GM18873 (cell line): ENCODE measurements at regions not wholly inside any gene's neighbourhood (a gene's known extent, or its start where the extent isn't known, plus 50 kb on each side); places are given as distances from the start of the nearest gene placed in this dataset.
A peak's percentile ranks its signal among the peaks of the same experiment; 100 is the strongest.
"Not testable (repeated sequence)": the region's sequence is repeated elsewhere in the genome, so short reads cannot be mapped to it uniquely, and the experiment has no call there.

ENCODE experiments used
- ATAC-seq: cut with Tn5 transposase; IDR thresholded peaks from one replicate; pipeline ENCODE4 v1.9.1; 2021; ENCODE audit warnings: mild to moderate bottlenecking, moderate library complexity, moderate number of reproducible peaks; ENCODE audit not compliant: unreplicated experiment, low FRiP score

DNA sequence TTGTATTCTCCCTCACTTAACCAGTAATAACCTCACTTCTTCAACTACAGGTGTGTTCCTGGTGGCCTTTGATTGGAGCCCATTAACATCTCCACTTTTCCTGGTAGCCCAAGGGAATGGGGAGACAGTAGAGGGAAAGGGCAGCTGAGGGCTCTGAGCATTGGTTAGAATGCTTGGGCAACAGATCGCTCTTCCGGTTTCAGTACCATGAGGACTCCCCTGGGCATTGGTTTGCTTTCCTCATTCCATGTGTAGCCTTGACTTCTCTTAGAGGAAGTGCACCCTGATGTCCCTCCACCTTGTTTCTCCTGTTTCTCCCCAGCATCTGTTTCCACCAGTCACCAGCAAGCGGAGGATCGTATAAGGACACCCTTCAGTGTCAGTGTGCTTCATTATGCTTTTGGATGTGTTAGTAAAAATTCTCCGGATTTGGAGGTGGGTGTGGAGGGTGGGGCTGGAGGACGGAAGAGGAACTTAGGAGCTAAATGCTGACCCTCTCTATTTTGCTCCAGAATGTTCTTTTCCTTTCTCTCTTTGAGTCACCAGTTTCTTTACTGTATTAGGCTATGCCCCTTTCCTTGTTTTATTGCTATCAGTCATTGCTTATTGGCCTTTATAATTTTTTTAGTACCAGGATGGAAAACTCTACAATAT, 50.6 kb upstream of the ZNG1B start:
- ATAC-seq, result not testable (repeated sequence)

DNA sequence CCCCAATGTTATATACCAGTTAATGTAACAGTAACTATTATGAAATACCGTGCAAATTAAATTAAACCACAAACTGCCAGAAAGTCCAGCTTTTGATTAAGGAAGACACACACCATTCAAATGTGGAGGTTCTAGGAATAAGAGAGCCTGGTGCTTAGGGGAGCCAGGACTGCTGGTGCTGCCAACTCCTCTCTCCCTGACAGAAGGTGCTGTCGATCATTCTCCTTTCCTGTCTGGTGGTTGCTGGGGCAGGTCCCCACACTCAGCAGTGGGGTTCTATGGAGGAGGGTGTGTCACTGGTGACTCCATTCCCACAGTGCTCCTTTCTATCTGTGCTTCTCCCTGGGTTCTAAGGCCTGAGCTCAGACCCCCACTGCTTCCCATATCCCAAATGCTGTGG, 57.9 kb upstream of the ZNG1B start:
- not testable (repeated sequence) for ATAC-seq

DNA sequence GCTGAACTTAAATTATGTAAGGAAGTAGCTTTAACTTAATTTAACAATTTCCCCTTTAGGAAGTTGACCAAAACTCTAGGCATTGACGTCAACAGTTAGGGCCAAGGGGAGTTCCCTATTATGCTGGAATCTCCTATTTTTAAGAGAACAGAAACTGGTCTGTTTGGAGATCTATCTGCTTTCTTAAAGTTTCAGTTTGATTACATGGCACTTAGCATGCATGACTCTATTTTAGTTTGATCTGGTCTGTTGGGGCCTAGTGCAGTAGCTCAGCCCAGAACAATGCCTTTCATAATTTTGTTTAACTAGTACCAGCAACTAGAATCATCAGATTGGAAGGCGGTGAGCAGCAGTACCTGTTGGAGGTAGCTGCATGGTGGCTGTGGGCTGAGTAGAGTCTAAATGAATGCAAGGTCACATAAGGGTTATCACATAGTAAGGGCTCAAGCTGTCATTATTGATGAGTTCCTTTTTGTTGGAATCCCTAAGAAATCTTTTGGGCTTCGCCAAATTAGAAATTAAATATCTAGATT, 60.5 kb upstream of the ZNG1B start:
- ATAC-seq, result peak; percentile 69

DNA sequence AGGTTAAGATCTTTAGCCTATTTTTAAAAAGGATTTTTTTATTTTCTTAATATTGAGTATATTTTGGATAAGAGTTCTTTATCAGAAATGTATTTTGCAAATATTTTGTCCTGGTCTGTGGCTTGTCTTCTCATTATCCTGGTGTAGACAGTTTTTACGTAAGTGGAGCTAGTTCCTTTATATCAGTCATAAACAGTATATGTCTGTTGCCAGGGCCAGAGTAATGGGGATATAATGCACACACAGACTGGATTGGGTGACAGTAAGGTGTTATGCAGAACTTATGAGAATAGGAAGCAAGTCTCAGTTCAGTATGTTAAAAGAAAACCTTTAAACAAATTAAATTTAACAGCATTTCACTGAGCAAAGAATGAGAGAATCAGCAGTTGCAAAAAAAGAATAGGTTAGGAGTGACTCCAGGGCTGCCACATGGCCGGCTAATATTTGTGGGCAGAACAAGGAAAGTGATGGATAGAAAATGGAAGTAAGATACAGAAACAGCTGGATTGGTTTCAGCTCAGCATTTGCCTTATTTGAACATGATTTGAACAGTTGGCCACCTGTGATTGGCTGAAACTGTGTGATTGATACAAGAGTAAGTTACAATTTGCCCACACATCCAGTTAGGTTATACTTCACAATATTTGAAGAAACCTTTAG, 61.1 kb upstream of the ZNG1B start:
- peak; percentile 29 for ATAC-seq

DNA sequence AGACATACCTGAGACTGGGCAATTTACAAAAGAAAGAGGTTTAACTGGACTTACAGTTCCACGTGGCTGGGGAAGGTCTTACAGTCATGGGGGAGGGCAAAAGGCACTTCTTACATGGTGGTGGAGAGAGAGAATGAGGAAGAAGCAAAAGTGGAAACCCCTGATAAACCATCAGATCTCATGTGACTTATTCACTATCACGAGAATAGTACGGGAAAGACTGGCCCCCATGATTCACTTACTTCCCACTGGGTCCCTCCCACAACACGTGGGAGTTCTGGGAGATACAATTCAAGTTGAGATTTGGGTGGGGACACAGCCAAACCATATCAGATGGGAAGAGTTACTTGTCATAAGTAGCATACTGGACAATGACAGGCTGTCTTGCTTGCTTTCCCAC, 62.6 kb upstream of the ZNG1B start:
- not testable (repeated sequence) for ATAC-seq

DNA sequence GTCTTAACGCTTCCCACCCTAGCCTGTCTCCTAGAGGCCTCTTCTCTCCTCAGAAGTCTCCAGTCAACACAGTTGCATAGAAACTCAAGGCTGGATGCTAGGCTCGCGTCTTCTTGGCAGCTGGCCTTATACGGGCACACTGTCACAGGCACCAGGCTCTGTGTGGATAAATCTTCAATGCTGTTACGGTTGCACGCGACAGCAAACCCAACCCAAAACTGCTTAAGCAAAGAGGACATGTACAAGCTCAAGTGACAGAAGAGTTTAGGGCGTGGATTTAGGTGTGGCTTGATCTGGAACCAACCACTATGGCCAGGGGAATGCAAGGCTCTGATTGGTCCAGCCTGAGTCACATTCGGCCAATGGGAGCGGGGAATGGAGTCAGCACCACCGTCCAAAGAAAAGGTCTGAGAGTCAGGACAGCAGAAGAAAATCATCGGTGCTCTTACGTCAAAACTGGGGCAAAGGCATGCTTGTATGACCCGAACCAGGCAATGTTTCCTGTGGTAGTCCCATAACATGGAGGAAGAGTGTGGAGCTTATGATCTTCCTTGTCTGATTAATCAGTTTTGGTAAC, 65.1 kb upstream of the ZNG1B start:
- ATAC-seq, result not testable (repeated sequence)

DNA sequence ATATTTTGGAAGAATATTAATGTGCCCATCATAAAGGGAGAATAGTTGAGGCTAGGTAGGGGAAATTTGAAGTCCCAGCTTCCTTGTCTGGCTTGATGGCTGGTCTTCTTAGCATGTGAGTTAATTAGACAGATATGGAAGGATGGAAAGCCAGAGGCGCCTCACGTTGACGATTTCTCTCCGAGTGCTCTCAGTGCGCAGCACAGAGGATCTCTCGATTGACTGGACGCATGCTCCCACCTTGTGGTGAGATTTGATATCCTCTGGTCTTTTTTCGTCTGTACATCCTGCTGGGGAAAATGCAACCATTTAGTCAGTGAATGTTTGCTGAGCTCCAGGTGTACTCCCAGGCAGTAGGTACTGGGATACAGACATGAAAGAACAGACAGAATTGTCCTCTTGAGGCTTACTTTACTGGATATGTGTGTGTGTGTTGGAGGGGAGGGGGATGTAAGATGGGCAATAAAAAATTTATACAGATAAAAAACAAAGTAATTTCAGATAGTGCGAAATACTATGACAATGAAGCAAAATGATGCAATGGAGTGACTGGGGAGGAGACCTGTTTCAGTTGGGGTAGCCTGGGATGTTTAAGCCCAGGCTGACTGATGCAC, 66.9 kb upstream of the ZNG1B start:
- ATAC-seq, result no peak

DNA sequence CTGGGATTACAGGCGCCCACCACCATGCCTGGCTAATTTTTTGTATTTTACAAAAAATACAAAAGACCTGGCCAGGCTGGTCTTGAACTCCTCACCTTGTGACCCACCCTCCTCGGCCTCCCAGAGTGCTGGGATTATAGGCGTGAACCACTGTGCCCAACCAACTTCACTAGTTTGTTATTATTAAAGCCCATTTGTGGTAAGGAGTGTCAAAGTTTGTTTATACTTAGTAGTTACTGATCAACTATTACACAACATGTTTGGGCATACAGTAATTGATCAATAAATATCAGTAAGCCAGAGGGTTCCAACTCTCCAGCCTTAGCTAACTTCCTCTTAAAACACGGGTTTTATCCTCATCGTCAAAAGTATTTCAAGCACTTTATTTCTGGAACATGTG, 67.5 kb upstream of the ZNG1B start:
- no peak for ATAC-seq

DNA sequence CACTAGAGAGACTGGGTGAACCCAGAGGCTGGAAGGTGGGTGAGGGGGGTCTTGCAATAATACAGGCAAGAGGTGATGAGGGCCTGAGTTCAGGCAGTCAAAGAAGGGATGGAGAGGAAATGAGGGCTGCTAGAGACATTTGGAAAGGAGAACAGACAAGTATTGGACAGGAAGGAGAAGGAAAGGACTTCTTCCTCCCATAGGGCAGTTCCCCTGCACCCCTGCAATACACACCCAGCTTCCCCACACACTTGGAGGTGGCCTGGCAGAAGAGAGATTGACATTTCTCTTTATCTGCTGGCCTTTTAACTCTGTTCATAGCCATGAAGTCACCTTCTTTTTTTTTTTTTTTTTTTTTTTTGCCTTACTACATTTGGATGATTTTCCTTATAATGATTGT, 68.9 kb upstream of the ZNG1B start:
- ATAC-seq, result not testable (repeated sequence)

DNA sequence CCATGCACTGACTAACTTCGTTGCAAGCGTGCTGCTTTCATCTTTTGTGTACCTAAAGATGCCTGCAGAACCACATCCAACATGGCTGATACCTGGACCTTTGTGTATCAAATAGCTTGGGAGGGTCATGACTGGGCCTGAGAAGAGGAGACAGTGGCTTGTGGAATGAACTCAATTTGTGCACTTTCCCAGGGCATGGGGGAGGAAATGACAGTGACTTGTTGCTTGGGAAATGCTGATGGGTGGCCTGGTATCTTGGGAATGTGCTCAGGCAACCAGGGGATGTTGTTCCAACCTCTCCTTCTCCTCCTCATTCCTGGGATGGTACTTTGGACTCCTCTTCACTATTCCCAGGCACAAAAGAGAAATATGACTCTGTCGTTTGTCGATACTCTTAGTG, 70.7 kb upstream of the ZNG1B start:
- ATAC-seq, result not testable (repeated sequence)

DNA sequence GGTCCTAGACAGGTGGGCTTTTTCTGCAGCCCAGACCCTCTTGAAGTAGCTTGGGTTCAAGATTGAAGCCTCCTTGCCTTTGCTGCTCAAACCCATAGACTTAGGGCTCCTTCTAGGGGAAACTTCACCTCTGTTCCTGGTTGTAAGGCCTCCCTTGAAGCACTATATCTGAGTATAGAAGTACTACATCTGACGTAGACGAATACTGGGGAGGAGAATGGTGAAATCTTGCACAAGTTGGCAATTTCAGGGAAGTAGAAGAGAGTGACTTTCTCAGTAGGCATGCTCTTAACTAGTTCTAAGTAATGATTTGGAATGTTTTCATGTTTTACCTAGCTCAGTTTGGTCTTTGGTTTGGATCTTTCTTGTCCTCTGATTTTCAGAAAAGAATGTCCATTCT, 71.7 kb upstream of the ZNG1B start:
- ATAC-seq, result not testable (repeated sequence)

DNA sequence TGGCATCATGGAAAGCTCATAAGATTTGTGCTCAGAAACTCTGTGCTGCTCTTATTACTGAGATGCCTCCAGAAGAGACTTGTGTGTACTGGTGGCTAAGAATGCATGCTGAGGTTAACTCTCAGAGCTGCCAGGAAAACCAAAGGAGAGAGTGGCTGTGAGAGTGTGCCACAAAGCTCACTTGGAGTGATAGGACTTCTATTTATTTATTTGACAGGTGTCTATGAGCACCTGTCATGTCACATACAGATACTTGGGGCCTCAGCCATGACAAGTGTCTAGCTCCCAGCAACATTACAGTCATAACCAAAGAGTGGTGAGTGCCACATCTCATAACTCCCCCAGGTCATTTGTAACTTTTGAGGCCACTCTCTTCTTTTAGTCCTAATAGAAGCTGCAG, 72.2 kb upstream of the ZNG1B start:
- ATAC-seq, result not testable (repeated sequence)

DNA sequence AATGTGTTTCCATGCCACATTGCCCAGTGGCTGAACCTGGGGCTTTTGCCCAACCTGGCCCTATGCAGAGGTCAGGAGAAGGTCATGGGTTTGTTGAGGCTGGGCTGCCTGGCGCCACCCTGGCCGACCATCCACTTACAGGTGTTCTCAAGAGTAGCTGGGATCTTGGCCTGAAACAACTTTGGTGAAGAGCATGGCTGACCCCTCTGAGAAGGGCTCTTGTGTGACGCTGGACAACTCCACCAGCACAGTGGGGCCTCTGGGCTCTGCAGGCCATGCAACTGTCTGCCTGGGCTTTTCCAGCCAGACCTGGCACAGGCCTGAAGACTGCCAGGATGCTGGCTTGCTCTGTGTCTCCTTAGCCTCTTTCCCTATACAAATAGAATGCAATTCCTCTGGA, 76.4 kb upstream of the ZNG1B start:
- no peak for ATAC-seq

DNA sequence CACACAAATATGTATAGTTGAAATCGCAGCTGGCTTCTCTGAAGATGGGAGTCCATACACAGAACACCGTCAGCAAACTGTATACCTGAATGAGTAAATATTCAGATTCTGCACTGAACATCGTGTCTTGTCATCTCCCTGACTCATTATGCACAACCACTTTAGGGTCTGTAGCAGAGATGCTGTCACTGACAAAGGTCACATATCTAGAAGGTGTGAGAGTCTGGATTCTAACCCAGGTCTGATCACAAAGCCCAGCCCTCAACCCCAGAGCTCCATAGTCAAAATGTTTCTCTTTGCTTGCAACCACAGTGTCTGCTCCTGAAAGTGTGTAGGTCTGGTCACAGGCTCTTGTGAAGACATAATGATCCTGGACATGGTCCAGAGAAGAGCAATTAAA, 78.3 kb upstream of the PAX8 start:
- no peak for ATAC-seq

DNA sequence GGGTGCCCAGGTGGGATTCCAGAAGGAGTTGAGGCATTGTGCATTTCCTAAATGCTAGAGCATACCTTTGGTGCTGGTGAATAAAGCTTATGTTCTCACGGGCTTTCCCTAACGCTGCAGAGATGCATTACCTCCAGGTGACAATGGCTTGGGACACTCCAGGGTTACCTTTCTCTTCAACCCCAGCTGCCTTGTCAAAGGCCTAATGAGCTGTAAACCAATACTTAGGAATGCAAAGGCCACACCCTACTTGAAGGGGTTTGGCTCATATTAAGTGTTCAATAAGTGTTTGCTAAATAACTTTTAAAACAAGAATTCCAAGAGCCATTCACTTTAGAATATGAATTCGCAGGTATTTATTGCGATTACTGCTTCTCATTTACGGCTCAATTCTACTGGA, 77.6 kb upstream of the PAX8 start:
- not testable (repeated sequence) for ATAC-seq

DNA sequence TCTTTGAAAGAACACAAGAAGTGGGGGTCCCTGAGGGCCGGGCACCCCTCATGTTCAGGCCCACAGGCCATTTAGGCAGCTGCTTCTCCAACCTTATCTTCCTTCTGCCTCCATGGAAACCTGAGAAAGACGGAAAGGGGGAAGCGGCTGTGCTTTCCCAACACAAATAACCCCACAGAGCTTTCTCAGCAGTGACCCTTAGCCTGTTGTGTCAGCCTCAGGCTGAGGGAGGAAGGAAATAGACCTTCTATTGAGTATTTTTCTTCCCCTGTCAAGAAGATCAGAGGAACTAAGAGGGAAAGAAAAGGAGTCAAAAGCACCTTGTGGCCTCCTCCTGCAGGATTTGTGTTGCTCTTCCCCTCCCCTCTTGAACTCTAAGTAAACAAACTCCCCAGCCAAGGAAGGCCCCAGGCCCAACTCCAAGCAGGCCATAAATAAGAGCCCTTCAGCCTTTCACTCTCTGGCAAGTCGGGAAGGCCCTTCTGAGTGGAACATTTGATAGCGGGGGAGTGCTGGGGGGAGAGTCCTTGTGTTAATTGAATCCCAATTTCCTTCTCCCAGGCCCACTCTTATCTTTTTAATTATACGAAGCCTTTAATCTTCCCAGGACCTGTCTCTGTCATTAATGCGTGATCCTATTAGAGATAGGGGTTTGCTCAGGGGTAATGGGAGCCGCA, 76.8 kb upstream of the PAX8 start:
- ATAC-seq, result not testable (repeated sequence)

DNA sequence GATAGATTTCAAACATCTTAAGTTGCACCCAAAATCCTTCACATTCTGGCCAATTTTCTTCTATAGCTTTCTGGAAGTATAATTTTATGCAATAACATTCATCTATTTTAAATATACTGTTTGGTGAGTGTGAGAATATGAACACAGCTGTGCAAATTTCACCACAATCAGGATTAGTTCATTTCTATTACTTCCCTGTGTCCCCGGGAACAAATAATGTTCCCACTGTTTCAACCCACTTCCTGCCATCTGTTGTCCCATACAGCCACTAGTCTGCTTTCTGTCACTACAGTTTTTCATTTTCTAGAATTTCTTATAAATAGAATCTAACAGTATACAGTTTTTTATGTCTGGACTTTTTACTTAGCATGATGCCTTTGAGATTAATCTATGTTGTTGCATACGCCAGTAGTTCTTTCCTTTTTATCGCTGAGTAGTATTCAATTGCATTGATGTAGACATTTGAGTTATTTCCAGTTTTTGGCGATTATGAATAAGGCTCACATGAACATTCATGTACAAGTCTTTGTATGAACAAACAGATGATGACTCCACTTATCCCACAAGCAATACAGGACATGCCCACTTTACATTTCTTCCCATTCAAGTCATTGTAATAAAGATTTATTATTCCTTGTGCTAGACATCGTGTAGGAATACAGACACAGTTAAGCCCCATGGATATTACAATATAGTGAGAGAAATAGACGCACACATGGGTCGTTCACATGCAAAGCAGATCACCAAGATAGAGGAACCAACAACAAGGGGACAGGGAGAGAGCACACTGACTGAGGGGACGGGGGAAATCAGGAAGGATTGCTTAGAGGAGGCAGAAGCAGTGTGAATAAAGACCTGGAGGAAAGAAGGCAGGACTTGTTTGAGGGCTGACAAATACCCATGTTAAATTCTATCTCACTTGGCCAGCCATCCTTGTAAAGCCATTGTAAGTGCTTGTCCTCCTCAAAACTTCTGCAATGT, 72.9 kb upstream of the PAX8 start:
- ATAC-seq, result no peak

DNA sequence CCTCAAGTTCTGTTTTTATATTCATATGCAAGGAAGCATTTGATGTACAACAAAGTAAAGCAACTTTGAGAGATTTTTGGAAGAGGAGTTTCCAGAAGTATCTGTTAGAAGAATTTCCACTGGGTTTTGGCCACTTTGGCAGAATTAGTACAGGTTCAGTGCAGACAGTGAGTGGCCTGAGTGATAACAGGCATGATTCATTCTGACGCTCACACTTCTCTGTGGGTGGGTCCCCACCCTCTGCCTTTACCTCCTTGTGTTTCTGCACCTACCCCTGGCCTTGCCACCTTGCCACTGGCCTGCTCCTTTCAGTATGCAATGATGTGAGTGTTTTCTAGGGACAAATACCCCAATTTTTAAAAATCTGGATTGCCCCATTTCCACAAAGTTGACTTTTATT, 65.1 kb upstream of the PAX8 start:
- ATAC-seq, result not testable (repeated sequence)

DNA sequence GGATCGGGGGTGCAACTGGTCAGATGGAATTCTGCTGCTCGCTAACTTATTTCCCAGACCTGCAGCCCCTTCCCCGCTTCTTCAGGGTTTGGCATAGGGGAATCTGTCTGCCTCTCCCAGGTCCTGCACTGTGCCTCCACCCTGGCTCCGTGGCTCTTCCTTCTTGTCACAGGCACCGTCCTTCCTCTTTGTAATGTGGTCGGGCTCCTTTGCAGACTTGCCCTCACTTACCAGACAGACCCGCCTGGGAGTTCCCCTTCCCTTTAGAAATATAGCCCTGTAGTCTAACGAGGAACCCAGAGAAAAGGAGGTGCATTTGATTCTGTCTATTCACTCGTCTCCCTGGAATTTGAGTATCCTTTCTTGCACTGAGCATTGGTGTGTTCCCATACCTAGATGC, 63.9 kb upstream of the PAX8 start:
- no peak for ATAC-seq

DNA sequence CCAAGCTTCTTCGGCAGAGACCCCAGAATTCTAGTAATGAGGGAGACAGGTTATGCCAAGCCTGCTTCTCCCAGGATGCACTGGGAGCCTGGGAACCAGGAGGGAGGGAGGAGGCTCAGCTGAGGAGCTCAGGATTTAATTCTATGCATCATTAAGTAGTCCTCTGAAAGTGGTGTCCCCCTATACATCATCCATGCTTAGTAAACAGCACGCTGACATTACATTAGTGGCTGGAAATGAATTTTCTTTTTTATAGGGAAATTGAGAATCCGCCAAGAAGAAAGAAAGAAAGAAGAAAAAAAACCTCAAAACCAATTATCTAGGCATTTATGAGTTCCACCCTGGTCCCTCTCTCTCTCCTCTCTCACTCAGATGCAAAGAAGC, 63.1 kb upstream of the PAX8 start:
- ATAC-seq, result not testable (repeated sequence)
